GM19463 (cell line): ENCODE measurements at regions not wholly inside any gene's neighbourhood (a gene's known extent, or its start where the extent isn't known, plus 50 kb on each side); places are given as distances from the start of the nearest gene placed in this dataset.
"Not testable (repeated sequence)": the region's sequence is repeated elsewhere in the genome, so short reads cannot be mapped to it uniquely, and the experiment has no call there.

Experiments used
- ATAC-seq: cut with Tn5 transposase; IDR thresholded peaks from one replicate; pipeline ENCODE4 v1.9.1; 2021; ENCODE audit warnings: mild to moderate bottlenecking, moderate library complexity; ENCODE audit not compliant: unreplicated experiment

GRCh38 chr3:94778814-94779494, 716.1 kb downstream of the NSUN3 start:
- no peak for ATAC-seq

GRCh38 chr3:94779699-94780098, 716.8 kb downstream of the NSUN3 start:
- no peak for ATAC-seq

GRCh38 chr3:94784274-94784673, 721.4 kb downstream of the NSUN3 start:
- ATAC-seq: no peak

GRCh38 chr3:94787066-94787465, 724.2 kb downstream of the NSUN3 start:
- ATAC-seq: no peak

GRCh38 chr3:94787734-94788270, 724.9 kb downstream of the NSUN3 start:
- ATAC-seq: no peak

- no peak for ATAC-seq
Measured at GRCh38 chr3:94794563-94794962, 731.7 kb downstream of the NSUN3 start.

DNA sequence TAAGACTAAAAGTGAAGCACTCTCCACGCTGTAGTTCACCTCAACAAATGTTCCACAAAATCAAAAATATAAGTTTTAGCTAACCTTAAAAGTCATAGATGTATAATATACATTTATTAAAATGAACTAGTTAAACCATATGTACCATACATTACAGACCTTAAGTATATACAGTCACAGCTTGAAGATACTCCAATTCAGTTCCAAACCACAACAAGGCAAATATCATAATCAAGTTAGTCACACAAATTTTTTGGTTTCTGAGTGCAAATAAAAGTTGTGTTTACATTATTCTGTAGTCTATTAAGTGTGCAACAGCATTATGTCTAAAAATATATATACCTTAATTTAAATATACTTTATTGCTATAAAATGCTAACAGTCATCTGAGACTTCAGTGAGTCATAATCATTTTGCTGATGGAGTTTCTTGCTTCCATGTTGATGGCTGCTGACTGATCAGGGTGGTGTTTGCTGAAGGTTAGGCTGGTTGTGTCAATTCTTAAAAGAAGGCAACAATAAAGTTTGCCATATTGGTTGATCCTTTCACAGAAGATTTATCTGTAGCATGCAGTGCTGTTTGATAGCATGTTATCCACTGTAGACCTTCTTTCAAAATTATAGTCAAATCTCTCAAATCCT, 736.7 kb downstream of the NSUN3 start:
- ATAC-seq: no peak

DNA sequence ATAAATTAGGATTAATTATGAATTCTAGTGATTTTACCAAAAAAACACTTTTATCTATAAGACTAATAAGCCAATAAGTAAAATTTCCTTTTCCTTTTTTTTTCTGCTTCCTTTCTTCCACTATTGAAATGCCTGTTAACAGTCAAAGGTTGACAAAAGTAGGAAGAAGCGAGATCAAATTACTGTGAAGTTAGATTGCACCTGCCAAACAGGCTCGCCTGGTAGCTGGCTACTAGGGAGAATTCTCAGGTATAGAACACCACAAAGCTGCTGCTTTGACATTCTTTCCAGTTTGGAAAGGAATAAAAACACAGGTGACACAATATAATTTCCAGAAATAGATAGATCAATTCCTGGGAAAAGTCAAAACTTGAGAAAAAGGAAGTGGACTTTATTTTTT, 749.0 kb downstream of the NSUN3 start:
- ATAC-seq: no peak

GRCh38 chr3:94821241-94821640, 758.4 kb downstream of the NSUN3 start:
- no peak for ATAC-seq

- no peak for ATAC-seq
Measured at GRCh38 chr3:94822298-94822697, 759.4 kb downstream of the NSUN3 start.

DNA sequence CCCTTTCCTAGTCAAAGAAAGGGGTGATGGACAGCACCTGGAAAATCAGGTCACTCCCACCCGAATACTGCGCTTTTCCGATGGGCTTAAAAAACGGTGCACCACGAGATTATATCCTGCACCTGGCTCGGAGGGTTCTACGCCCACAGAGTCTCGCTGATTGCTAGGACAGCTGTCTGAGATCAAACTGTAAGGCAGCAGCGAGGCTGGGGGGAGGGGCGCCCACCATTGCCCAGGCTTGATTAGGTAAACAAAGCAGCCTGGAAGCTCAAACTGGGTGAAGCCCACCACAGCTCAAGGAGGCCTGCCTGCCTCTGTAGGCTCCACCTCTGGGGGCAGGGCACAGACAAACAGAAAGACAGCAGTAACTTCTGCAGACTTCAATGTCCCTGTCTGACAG, 783.4 kb downstream of the NSUN3 start:
- not testable (repeated sequence) for ATAC-seq

DNA sequence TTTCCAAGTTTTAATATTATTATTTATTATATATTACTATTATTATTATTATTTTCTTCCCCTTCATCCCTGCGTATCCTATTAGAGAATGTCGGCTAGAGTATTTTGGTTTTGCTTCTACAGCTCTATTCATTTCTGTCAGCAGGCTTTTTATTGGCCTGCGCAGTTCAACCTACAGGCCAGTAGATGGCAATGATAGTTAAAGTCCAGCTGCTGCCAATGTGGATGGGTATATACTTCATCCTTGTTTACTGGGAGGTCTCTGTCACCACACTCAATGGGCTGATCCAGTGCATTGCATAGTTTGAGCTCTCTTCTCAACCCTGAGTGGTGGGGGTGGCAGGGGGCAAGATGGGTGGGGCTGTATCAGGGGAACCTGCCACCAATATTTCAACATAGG, 799.8 kb downstream of the NSUN3 start:
- ATAC-seq: no peak

GRCh38 chr3:94869059-94869547, 806.2 kb downstream of the NSUN3 start:
- ATAC-seq: no peak

- no peak for ATAC-seq
Measured at GRCh38 chr3:94873751-94874150, 810.9 kb downstream of the NSUN3 start.

DNA sequence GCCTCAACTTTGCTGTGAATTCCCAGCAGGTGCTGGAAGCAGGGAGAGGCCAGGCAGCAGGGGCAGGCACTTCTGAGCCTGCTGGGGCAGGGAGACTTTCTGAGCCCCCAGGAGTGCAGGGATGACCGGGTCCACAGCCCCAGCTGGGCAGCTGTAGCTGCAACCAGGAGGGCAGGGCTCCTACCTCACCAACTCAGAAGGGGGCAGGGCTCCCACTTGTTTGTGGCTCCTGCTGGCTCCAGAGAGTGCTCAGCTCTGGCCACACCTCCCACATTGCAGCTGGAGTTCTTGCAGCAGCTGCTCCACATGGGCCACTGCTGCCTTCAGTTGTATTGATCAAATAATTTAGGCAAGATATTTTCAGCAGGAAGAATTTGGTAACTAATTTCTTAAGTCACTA, 812.3 kb downstream of the NSUN3 start:
- no peak for ATAC-seq

DNA sequence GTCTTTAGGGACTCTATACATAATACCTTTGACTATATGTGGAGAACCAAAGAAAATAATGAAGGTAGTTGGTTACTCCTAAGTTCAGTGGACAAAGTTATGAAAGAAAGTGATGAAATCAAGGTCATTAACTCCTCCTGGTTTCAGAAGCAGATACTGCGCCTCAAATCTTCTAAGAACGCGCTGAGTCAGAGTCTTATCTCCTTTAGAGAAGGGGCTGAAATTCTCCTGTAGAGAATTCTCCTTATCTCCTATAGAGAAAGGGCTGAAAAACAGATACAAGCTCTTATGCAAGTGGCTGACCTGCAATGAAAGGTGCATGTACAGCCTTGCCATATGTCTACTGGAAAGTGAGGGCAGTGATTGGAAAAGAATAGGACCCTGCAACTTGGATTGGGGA, 824.2 kb downstream of the NSUN3 start:
- no peak for ATAC-seq

DNA sequence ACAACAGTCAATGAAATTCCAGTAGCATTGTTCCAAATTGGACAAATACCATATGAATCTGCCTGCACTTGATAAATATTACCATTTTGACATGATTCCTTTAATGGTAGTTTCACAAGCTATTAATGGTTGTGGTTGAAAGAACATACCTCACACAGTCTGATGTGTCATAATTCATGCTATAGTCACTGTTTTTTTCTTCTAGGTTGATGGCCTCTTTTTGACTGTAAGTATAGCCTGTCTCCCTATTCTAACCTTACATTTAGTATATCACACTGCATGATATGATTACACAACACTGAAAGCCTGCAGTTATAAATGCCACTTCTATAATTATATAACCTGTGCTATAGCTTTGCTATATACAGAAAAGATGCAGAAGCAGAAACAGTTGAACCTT, 834.1 kb downstream of the NSUN3 start:
- no peak for ATAC-seq

DNA sequence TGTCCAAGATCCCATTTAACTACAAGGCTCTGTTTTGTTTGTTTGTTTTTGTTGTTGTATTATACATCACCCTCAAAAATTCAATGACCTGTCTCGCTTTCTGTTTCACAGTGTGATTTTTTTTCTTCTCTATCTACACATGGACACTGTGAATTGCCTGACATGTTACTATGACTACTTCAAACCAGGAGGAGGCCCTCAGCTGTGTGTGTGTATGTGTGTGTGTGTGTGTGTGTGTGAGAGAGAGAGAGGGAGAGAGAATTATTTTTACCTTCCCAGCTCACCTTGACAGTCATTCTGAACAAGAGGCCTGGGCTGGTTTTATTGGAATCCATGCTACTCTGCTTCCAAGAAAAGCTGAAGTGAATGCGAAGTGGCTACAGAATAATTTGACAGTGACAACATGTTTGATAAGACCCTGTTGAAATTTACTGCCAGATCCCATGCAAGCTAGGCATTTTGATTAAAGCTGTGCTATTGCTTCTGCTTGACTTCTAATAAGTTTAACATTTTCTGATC, 841.4 kb downstream of the NSUN3 start:
- ATAC-seq: no peak

DNA sequence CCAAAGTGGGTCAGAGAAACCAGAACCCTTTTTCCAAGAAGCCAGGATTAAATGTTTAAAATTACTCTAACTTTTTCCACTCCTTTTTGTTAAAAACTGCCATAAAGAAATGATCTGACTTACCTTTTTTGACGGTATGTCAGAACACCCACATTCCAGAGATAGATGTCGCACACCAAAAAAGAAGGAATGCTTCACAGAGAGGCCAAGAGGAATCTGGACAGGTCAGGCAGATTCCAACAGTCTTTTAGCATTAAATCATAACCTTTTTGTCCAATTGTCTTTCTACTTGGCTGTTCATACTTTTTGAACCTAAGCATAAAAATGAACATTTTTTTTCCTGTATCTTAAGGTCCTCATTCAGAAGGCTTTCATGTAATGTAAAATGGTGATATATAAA, 846.9 kb downstream of the NSUN3 start:
- ATAC-seq: no peak

DNA sequence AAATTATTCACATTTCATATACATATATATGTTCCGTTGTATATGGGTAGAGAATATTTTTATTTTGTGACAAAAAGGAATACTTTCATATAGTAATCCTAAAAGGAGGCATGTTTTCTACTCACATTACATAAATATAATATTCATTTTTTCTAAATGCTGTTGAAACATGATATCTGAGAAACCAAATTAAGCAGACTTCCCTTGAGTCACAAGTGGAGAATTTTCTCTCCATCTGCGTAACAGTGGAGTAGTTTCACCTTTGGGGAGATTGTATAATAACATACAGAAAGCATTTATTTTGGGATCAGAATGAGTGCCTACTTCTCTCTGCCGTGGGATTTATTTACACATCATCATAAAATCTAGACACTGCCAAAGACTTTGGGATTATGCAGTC, 849.8 kb downstream of the NSUN3 start:
- ATAC-seq: no peak

GRCh38 chr3:94927175-94927574, 864.3 kb downstream of the NSUN3 start:
- ATAC-seq: no peak

- ATAC-seq: no peak
Measured at GRCh38 chr3:94928921-94929320, 866.1 kb downstream of the NSUN3 start.
